Gastrocnemius medialis (tissue), 4 donors: ENCODE measurements at regions not wholly inside any gene's neighbourhood (a gene's known extent, or its start where the extent isn't known, plus 50 kb on each side); places are given as distances from the start of the nearest gene placed in this dataset.

ENCODE experiments used
- ATAC-seq, 2 donors: fragments of 150-250 bp; one replicate each; pipeline ENCODE4 v1.9.1; 2016
- DNase-seq, 2 donors: peaks; one replicate each; pipeline ENCODE4 v3.0.0-alpha.2; 2019
- H3K27ac ChIP-seq, 4 donors: fragments of 200-600 bp; sonication (generic); 1 replicate in 1 of 4; 2 replicates in 3 of 4; pipeline ENCODE4 v1.5.1; 2016 to 2018; ENCODE audit warnings: mild to moderate bottlenecking in 2 of 4, moderate library complexity in 1 of 4
- H3K27me3 ChIP-seq, 3 donors: fragments of 200-600 bp; sonication (generic) in 2 of 3; 1 replicate in 1 of 3; 2 replicates in 2 of 3; pipeline versions ENCODE4 v1.5.1 to v1.6.0; 2016 to 2019; ENCODE audit warnings: mild to moderate bottlenecking in 1 of 3, moderate library complexity in 1 of 3
- H3K36me3 ChIP-seq, 2 donors: fragments of 200-600 bp; sonication (generic) in 1 of 2; one replicate each; pipeline ENCODE4 v1.5.1; 2017 to 2018
- H3K4me1 ChIP-seq, 2 donors: fragments of 200-600 bp; sonication (generic) in 1 of 2; one replicate each; pipeline ENCODE4 v1.5.1; 2016 to 2017; ENCODE audit warnings: mild to moderate bottlenecking in 2 of 2
- H3K4me3 ChIP-seq, 4 donors: fragments of 200-600 bp; sonication (generic) in 3 of 4; 1 replicate in 1 of 4; 2 replicates in 3 of 4; pipeline ENCODE4 v1.5.1; 2016 to 2019; ENCODE audit warnings: mild to moderate bottlenecking in 2 of 4
- H3K9me3 ChIP-seq, 3 donors: fragments of 200-600 bp; sonication (generic) in 2 of 3; 1 replicate in 1 of 3; 2 replicates in 2 of 3; pipeline ENCODE4 v1.5.1; 2016 to 2019
- CTCF ChIP-seq, 5 experiments: fragments of 450-650 bp in 3 of 5; fragments of 200-600 bp in 2 of 5; sonication (generic) in 2 of 5; IDR thresholded peaks in 4 of 5; conservative IDR thresholded peaks in 1 of 5; 1 replicate in 4 of 5; 2 replicates in 1 of 5; pipeline ENCODE4 v1.5.1; 2016 to 2019; ENCODE audit warnings: antibody characterized with exemption in 5 of 5, mild to moderate bottlenecking in 3 of 5, moderate library complexity in 3 of 5
- POLR2A ChIP-seq, 2 donors: fragments of 450-650 bp; IDR thresholded peaks; one replicate each; pipeline ENCODE4 v1.6.1; 2017; ENCODE audit warnings: antibody characterized with exemption in 2 of 2, mild to moderate bottlenecking in 2 of 2, moderate library complexity in 2 of 2
- in situ Hi-C, 4 donors: fragments of 200-750 bp; cut with MboI; loops; one replicate each; pipeline versions ENCODE4 v1.15.0 to v1.8.0; 2017; ENCODE audit warnings: low sequenced_read_pairs in 4 of 4
- intact Hi-C: fragments of 100-400 bp; cut with DNase I; formaldehyde crosslinking; loops from one replicate; pipeline ENCODE4 v1.15.1; 2023; ENCODE audit warnings: low total_unique reads

- no peak overlapping the region for H3K27ac ChIP-seq
- no peaks in the 10 kb centered on the region for H3K36me3 ChIP-seq
- no peaks in the 10 kb centered on the region for H3K4me1 ChIP-seq
- H3K27me3 ChIP-seq = no peaks in the 10 kb centered on the region
- H3K9me3 ChIP-seq = no peaks in the 10 kb centered on the region
- in situ Hi-C loops (no loop called here), intact Hi-C loops (no loop called here)
- no peak for TF ChIP-seq POLR2A (IDR thresholded peaks at IDR 0.05)
- no peak for TF ChIP-seq CTCF (IDR thresholded peaks at IDR 0.05 in 4 of 5, conservative IDR thresholded peaks at IDR 0.05 in 1 of 5)
- no peak overlapping the region for H3K4me3 ChIP-seq
- DNase-seq (no peak), ATAC-seq (no peak)
Observed at GRCh38 chr13:73248711-73249580, 190.1 kb downstream of the KLF5 start.

- TF ChIP-seq POLR2A (IDR thresholded peaks at IDR 0.05) = no peak
- TF ChIP-seq CTCF (IDR thresholded peaks at IDR 0.05 in 4 of 5, conservative IDR thresholded peaks at IDR 0.05 in 1 of 5) = no peak
- ATAC-seq = no peak
- no peak for DNase-seq
- H3K36me3 ChIP-seq = no peaks in the 10 kb centered on the region
- H3K27ac ChIP-seq = no peak overlapping the region
- H3K27me3 ChIP-seq = no peaks in the 10 kb centered on the region
- no peak overlapping the region for H3K4me3 ChIP-seq
- H3K4me1 ChIP-seq = no peaks in the 10 kb centered on the region
- intact Hi-C loops = no loop called here
- in situ Hi-C loops = no loop called here
- H3K9me3 ChIP-seq = no peaks in the 10 kb centered on the region
Observed at GRCh38 chr13:73248154-73248553, 189.3 kb downstream of the KLF5 start.

GRCh38 chr13:73245246-73245645, 186.4 kb downstream of the KLF5 start:
- Histone ChIP-seq H3K36me3 (no peaks in the 10 kb centered on the region), H3K27ac (no peak overlapping the region), H3K9me3 (no peaks in the 10 kb centered on the region), H3K4me3 (no peak overlapping the region), H3K27me3 (no peaks in the 10 kb centered on the region), H3K4me1 (no peaks in the 10 kb centered on the region)
- in situ Hi-C loops = no loop called here
- TF ChIP-seq POLR2A (IDR thresholded peaks at IDR 0.05) (no peak), CTCF (IDR thresholded peaks at IDR 0.05 in 4 of 5, conservative IDR thresholded peaks at IDR 0.05 in 1 of 5) (no peak)
- intact Hi-C loops = no loop called here
- DNase-seq (no peak), ATAC-seq (no peak)

- ATAC-seq (no peak), DNase-seq (no peak)
- Histone ChIP-seq H3K4me1 (no peaks in the 10 kb centered on the region), H3K27ac (no peak overlapping the region), H3K27me3 (no peaks in the 10 kb centered on the region), H3K4me3 (no peak overlapping the region), H3K9me3 (no peaks in the 10 kb centered on the region), H3K36me3 (no peaks in the 10 kb centered on the region)
- TF ChIP-seq CTCF (IDR thresholded peaks at IDR 0.05 in 4 of 5, conservative IDR thresholded peaks at IDR 0.05 in 1 of 5) (no peak), POLR2A (IDR thresholded peaks at IDR 0.05) (no peak)
- intact Hi-C loops (no loop called here), in situ Hi-C loops (no loop called here)
Observed at GRCh38 chr13:73244467-73244866, 185.7 kb downstream of the KLF5 start.
